MCF 10A (cell line): ENCODE measurements at regions not wholly inside any gene's neighbourhood (a gene's known extent, or its start where the extent isn't known, plus 50 kb on each side); places are given as distances from the start of the nearest gene placed in this dataset.
"Not testable (repeated sequence)": the region's sequence is repeated elsewhere in the genome, so short reads cannot be mapped to it uniquely, and the experiment has no call there.

Experiments used
- BruUV-seq: library from RNA; stranded (reverse); fragments of 400-500 nt; replicated peaks from 2 replicates; lab custom pipeline; 2021; lab: Mats Ljungman, UMichigan
- CTCF ChIA-PET: fragments of 300-600 bp; sonication (Branson Sonifier 250); formaldehyde crosslinking; extraction: SDS; loops from one replicate; lab custom pipeline; 2021; ENCODE audit warnings: antibody characterized with exemption, inconsistent platforms; lab: Yijun Ruan, JAX
- POLR2A ChIA-PET: fragments of 300-600, 350-650 bp; sonication (Branson Sonifier 250); formaldehyde crosslinking; extraction: SDS; loops from one replicate; lab custom pipeline; 2020; ENCODE audit warnings: antibody characterized with exemption, inconsistent platforms; lab: Yijun Ruan, JAX
- DNase-seq: peaks from one replicate; pipeline ENCODE4 v3.0.0-alpha.2; 2018; ENCODE audit not compliant: unreplicated experiment
- H3K27ac Mint-ChIP-seq: one replicate; pipeline ENCODE4 v1.8.0; 2022; ENCODE audit warnings: mild to moderate bottlenecking, low read depth, mixed read lengths; ENCODE audit not compliant: unreplicated experiment
- H3K27me3 Mint-ChIP-seq: one replicate; pipeline ENCODE4 v1.8.0; 2022; ENCODE audit warnings: mixed read lengths; ENCODE audit not compliant: insufficient read depth, unreplicated experiment
- H3K36me3 Mint-ChIP-seq: one replicate; pipeline ENCODE4 v1.8.0; 2022; ENCODE audit warnings: mild to moderate bottlenecking, moderate library complexity, mixed read lengths; ENCODE audit not compliant: insufficient read depth, unreplicated experiment
- H3K4me1 Mint-ChIP-seq: one replicate; pipeline ENCODE4 v1.8.0; 2022; ENCODE audit warnings: mixed read lengths; ENCODE audit not compliant: insufficient read depth, unreplicated experiment
- H3K4me3 Mint-ChIP-seq: one replicate; pipeline ENCODE4 v1.8.0; 2022; ENCODE audit warnings: mild to moderate bottlenecking, moderate library complexity, mixed read lengths; ENCODE audit not compliant: unreplicated experiment
- H3K9me3 Mint-ChIP-seq: one replicate; pipeline ENCODE4 v1.8.0; 2022; ENCODE audit warnings: mixed read lengths; ENCODE audit not compliant: unreplicated experiment
- intact Hi-C: fragments of 100-400 bp; cut with micrococcal nuclease; formaldehyde crosslinking; loops from 2 replicates; pipeline ENCODE4 v1.14.1; 2022
- TF ChIP-seq, protein P1 (sequence below): fragments of 200-600 bp; IDR thresholded peaks from one replicate; pipeline ENCODE4 v1.8.0; 2022; ENCODE audit warnings: antibody characterized with exemption, mild to moderate bottlenecking; ENCODE audit not compliant: unreplicated experiment

DNA sequence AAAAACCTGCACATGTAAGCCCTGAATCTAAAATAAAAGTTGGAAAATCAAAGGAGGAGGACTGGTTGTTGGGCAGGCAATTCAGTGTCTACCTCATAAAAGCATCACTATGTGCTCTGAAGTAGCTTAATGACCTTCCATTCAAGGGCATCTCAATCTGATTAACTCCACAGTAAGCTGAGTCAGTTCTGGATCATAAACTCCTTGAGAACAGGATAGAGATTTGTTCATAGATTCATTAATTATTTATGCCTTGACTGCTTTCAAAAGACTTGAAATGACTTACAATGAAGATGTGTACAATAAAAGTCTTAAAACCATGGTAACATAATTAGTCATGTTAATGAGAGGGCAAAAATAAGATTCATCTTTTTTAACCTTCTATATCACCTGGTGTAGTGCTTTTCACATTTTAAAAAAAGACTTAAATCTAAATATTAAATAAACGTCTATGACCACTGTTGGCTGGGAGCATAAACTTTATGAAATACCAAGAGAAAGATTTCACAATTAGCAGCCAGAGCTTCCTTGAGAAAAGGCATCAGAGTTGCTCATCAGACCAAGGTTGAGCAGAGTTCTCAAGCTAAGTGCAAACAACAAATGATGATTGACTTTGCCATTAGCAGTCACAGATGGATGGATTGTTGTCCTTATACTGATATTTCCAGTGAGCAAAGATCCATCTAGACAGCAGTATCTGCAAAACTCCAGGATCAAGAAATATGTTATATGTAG lies 237.3 kb upstream of the THUMPD2 start:
- no TSS peak for BruUV-seq
- no peak overlapping the region for H3K27ac Mint-ChIP-seq
- ChIA-PET CTCF (interaction anchor here (0.8 kb wide), 1 partner anchor 228 kb away, joined by 3 read pairs; no protein-coding TSS in a partner anchor), POLR2A (interaction anchor here (1.0 kb wide), 1 partner anchor 18 kb away, joined by 3 read pairs; no protein-coding TSS in a partner anchor)
- no peaks in the 10 kb centered on the region for H3K4me1 Mint-ChIP-seq
- no peaks in the 10 kb centered on the region for H3K27me3 Mint-ChIP-seq
- H3K9me3 Mint-ChIP-seq = peaks cover 18% of the 10 kb centered on the region
- no peak overlapping the region for H3K4me3 Mint-ChIP-seq
- intact Hi-C loops = no loop called here
- H3K36me3 Mint-ChIP-seq = no peaks in the 10 kb centered on the region
- TF ChIP-seq, protein P1, sequence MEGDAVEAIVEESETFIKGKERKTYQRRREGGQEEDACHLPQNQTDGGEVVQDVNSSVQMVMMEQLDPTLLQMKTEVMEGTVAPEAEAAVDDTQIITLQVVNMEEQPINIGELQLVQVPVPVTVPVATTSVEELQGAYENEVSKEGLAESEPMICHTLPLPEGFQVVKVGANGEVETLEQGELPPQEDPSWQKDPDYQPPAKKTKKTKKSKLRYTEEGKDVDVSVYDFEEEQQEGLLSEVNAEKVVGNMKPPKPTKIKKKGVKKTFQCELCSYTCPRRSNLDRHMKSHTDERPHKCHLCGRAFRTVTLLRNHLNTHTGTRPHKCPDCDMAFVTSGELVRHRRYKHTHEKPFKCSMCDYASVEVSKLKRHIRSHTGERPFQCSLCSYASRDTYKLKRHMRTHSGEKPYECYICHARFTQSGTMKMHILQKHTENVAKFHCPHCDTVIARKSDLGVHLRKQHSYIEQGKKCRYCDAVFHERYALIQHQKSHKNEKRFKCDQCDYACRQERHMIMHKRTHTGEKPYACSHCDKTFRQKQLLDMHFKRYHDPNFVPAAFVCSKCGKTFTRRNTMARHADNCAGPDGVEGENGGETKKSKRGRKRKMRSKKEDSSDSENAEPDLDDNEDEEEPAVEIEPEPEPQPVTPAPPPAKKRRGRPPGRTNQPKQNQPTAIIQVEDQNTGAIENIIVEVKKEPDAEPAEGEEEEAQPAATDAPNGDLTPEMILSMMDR = no peak
- DNase-seq = no peak

DNA sequence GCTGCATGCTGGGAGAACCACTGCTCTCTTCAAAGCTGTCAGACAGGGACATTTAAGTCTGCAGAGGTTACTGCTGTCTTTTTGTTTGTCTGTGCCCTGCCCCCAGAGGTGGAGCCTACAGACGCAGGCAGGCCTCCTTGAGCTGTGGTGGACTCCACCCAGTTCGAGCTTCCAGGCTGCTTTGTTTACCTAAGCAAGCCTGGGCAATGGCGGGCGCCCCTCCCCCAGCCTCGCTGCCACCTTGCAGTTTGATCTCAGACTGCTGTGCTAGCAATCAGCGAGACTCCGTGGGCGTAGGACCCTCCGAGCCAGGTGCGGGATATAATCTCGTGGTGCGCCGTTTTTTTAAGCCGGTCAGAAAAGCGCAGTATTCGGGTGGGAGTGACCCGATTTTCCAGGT lies 234.9 kb upstream of the THUMPD2 start:
- CTCF ChIA-PET, BruUV-seq, H3K4me1 Mint-ChIP-seq, H3K27ac Mint-ChIP-seq, H3K27me3 Mint-ChIP-seq, intact Hi-C loops, DNase-seq, POLR2A ChIA-PET, H3K4me3 Mint-ChIP-seq, H3K36me3 Mint-ChIP-seq: not testable (repeated sequence)
- H3K9me3 Mint-ChIP-seq = peaks cover 13% of the 10 kb centered on the region

DNA sequence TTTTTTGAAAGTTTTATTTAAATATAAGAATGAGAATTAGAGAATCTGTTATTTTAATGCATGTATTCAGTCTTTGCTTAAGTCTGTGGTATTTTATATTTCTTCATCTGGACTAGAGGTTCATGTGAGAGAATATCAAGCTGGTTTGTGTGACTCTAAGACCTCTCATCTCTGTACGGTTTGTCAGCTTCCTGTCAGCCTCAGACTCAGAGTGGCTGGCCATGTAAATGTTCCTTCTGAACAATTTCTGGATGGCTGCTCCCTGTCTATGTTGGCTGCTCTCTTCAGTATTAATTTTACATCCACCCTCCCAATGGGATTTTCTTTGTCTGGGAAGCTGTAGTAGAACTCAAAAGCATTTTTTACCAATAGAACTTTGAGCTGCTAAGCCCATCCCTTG lies 225.3 kb upstream of the THUMPD2 start:
- no peaks in the 10 kb centered on the region for H3K4me1 Mint-ChIP-seq
- no peak overlapping the region for H3K4me3 Mint-ChIP-seq
- CTCF ChIA-PET = no interaction called here
- no peak for DNase-seq
- no peak overlapping the region for H3K27ac Mint-ChIP-seq
- POLR2A ChIA-PET = no interaction called here
- TF ChIP-seq, protein P1 = no peak
- H3K27me3 Mint-ChIP-seq = no peaks in the 10 kb centered on the region
- no peaks in the 10 kb centered on the region for H3K9me3 Mint-ChIP-seq
- no peaks in the 10 kb centered on the region for H3K36me3 Mint-ChIP-seq
- BruUV-seq = no TSS peak
- intact Hi-C loops = no loop called here

DNA sequence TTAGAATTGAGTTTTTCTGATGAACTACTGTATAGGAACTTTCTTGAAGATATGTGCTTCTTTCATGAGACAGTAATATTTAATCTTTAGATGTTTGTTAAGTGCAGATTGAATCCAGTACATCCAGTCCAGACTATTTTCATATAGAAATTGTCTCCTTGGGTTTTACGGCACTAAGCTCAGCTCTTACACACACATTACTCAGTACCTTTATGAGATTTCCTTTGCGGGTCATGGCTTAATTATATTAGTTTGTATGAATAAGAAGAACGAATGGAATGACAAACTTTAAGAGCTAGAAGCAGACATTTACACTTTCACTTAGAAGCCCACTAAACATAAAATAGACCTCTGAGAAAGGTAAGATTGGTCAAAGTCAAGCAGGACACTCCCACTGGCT lies 223.3 kb upstream of the THUMPD2 start:
- TF ChIP-seq, protein P1 = no peak
- Mint-ChIP-seq H3K27me3 (no peaks in the 10 kb centered on the region), H3K36me3 (no peaks in the 10 kb centered on the region), H3K4me1 (no peaks in the 10 kb centered on the region), H3K4me3 (no peak overlapping the region), H3K27ac (no peak overlapping the region), H3K9me3 (no peaks in the 10 kb centered on the region)
- DNase-seq = no peak
- POLR2A ChIA-PET = no interaction called here
- CTCF ChIA-PET = no interaction called here
- intact Hi-C loops = no loop called here
- BruUV-seq = no TSS peak
